ENCODE measurements at regions not wholly inside any gene's neighbourhood (a gene's known extent, or its start where the extent isn't known, plus 50 kb on each side); places are given as distances from the start of the nearest gene placed in this dataset.

- no peak for TF ChIP-seq CTCF (IDR thresholded peaks at IDR 0.05; ENCODE audit: insufficient read depth, low read depth, low read length, missing control alignments)
Observed at GRCh38 chr9:3161912-3162311, 318.0 kb upstream of the PUM3 start.

GRCh38 chr9:3157011-3157410 lies 313.1 kb upstream of the PUM3 start:
- no peak for TF ChIP-seq CTCF (IDR thresholded peaks at IDR 0.05; ENCODE audit: insufficient read depth, low read depth, low read length, missing control alignments)
- DNase-seq (ENCODE audit: low read depth): no peak
- no peak overlapping the region for H3K4me3 ChIP-seq (ENCODE audit: low read depth, low read length)

More at GRCh38 chr9:3161912-3162311, 318.0 kb upstream of the PUM3 start:
- H3K4me3 ChIP-seq (ENCODE audit: low read depth, low read length): no peak overlapping the region
- no peak for DNase-seq (ENCODE audit: low read depth)

GRCh38 chr9:3151672-3152576 lies 308.0 kb upstream of the PUM3 start:
- DNase-seq (ENCODE audit: low read depth): no peak
- no peak for TF ChIP-seq CTCF (IDR thresholded peaks at IDR 0.05; ENCODE audit: insufficient read depth, low read depth, low read length, missing control alignments)
- no peak overlapping the region for H3K4me3 ChIP-seq (ENCODE audit: low read depth, low read length)

GRCh38 chr9:3150074-3150473 lies 306.2 kb upstream of the PUM3 start:
- H3K4me3 ChIP-seq (ENCODE audit: low read depth, low read length): no peak overlapping the region
- no peak for TF ChIP-seq CTCF (IDR thresholded peaks at IDR 0.05; ENCODE audit: insufficient read depth, low read depth, low read length, missing control alignments)
- no peak for DNase-seq (ENCODE audit: low read depth)

DNA sequence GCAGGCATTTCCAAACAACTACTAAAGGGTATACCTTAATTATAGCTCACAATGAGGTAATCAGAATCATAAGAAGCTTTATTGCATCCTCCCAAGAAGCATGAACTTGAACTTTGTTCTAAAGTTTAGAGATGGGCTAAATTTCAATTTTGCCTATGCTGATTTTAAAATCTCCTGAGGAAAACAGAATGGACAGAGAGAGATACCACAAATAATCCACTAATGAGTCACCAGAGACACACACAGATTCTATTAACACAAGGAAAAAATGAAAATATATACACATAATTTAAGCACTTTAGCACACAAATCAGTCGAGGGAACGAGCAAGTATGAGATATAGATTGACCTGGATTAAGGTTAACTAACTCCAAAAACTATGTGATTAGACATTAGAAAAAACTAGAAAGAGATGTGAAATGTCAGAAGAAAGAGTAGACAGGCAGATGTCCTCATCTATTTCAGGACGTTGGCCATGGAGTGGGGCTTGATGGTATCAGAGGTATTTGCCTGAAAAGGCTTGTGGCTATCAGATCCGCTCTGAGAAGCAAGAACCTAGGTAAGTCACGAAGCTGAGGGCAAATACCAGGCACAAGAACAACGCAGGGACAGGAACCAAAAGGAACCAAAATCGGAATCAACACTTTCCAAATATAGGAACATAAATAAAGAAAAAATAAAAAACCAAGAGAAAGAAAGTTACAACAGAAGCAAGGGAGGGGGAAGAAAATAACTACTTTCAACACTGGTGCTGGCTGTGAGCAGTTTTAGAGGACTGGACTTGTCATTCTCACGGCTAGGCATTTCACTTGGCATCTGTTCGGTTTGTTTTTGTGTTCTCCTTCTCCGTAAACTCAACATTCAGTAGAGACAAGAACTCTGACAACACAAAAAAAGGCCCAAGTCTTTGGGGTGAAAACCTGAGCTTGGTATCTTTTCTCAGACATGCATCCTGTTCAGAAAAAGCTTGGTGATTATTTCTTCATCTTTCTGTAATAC lies 294.6 kb upstream of the PUM3 start:
- TF ChIP-seq CTCF (IDR thresholded peaks at IDR 0.05; ENCODE audit: insufficient read depth, low read depth, low read length, missing control alignments): no peak
- DNase-seq (ENCODE audit: low read depth): no peak
- no peak overlapping the region for H3K4me3 ChIP-seq (ENCODE audit: low read depth, low read length)

GRCh38 chr9:3137347-3137695 lies 293.4 kb upstream of the PUM3 start:
- no peak for DNase-seq (ENCODE audit: low read depth)
- TF ChIP-seq CTCF (IDR thresholded peaks at IDR 0.05; ENCODE audit: insufficient read depth, low read depth, low read length, missing control alignments): no peak

More at GRCh38 chr9:3137347-3137695, 293.4 kb upstream of the PUM3 start:
- H3K4me3 ChIP-seq (ENCODE audit: low read depth, low read length): no peak overlapping the region

All from GM12865 (cell line).